ENCODE measurements at regions not wholly inside any gene's neighbourhood (a gene's known extent, or its start where the extent isn't known, plus 50 kb on each side); places are given as distances from the start of the nearest gene placed in this dataset.

DNA sequence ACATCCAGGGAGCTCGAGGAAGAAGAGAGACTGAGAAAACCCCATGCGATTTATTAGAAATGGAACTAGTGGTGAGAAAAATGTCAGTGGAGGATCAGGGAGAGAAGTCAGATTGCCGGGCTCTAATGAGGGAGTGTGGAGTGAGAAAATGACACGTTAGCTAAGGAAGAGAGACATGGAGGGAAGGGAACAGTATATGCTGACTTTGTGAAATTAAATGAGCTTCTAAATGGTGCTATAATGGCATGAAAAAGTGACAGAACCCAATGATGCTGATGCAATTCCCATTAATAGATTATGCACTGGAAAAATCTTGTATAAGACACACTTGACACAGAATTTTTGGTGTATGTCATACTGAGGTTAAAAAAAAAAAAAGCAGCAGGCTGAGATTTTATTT lies 112.6 kb downstream of the HSPH1 start:
- DNase-seq, result no peak

- DNase-seq, result no peak
Observed at GRCh38 chr13:31048521-31048920, 113.2 kb downstream of the HSPH1 start.

DNA sequence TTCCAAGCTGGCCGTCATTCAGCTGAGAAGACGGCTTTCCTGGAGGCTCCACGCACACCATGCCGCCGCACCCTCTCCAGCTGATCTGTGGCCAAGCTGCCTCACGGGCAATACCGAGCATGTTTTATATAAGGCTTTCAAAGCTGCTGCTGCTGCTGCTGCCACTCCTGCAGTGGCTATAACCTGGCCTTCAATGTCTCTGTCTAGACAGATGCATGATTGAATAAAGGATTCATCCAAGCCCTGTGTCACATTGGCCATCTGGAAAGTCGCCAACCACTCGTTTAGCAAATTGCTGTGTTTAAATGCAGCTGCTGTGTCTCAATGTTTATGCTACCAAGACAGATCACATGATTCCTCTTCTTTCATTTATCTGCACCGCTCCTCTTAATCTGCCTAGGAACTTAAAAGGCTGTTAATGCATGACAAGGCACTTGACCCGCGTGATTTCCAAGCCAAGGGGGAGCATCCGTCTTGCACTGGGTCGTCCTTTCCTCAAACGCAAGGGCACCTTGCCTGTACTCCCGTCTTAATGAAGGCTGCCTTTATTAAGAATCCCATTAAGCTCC lies 114.3 kb downstream of the TEX26 start:
- DNase-seq, result peak; percentile 72

GRCh38 chr13:31045286-31046081 lies 113.0 kb downstream of the TEX26 start:
- DNase-seq, result no peak

GRCh38 chr13:31044364-31045285 lies 112.2 kb downstream of the TEX26 start:
- DNase-seq, result peak; percentile 66

DNA sequence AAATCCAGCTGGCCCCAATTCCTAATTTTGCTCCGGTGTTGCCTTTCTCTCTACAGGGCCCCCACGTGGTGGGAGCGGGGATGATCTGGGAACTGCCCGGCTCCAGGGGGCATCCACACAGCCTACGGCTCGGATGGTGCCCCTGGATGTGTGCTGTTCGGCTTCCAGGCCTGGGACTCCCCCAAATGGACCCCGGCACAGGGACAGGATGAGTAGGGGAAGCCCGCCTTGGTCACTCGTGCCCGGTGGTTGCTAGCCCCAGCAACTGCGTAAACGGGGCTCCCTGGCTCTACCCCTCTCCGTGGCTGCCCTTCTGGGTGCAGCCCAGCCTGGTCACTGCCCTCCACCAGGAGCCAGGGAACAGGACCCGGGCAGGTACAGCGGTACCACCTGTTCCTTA lies 111.5 kb downstream of the TEX26 start:
- no peak for DNase-seq

DNA sequence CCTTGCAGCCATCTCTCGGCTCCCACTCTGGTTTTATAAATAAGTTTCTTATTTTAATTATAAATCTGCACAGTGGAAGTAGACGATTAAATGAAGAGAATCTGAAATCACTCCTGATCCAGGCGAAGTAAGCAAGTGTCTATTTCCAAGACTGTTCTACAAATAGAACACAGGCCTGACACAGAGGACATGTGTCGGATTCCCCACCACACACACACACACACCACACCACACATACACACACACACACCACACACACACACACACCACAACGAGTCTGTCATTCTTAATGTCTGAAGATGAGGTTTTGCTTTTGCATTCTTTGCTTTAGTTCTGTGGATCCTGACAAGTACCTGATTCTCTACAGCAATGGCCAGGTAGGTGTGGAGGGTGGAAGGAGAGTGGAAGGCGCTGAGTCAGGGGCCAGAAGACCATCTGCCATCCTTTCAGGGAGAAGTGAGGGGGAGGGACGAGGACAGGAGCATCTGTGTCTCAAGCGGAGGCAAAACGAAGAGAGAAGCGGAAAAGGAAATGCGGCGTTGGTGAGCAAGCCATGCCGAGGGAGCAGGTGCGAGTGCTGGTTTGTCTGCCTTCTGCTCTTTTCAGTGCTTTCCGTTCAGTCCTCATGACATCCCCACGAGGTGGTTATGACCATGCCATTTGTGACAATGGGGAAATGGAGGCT lies 110.2 kb downstream of the TEX26 start:
- DNase-seq, result no peak

DNA sequence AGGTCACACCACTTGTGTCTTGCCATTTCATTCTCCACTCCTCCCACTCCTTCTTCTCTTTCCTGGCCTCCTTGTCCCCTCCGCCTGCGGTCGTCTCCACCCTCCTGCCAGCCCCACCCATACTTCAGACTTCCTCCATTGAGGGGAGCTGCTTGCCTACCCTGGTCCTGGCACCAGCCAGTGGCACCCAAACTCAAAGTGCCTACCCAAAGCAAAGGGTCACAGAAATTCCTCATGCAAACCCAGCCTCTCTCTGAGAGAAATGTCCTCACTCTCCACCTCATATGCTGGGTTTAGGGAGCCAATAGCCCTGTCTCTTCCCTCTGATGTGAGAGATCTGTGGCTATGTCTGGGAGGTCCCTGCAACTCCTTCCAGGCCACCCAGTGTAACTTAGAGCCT lies 109.6 kb downstream of the TEX26 start:
- DNase-seq, result no peak

- DNase-seq, result no peak
Observed at GRCh38 chr13:31038834-31039552, 106.5 kb downstream of the TEX26 start.

GRCh38 chr13:31037874-31038500 lies 105.5 kb downstream of the TEX26 start:
- DNase-seq, result no peak

GRCh38 chr13:31036731-31037695 lies 104.6 kb downstream of the TEX26 start:
- no peak for DNase-seq

DNA sequence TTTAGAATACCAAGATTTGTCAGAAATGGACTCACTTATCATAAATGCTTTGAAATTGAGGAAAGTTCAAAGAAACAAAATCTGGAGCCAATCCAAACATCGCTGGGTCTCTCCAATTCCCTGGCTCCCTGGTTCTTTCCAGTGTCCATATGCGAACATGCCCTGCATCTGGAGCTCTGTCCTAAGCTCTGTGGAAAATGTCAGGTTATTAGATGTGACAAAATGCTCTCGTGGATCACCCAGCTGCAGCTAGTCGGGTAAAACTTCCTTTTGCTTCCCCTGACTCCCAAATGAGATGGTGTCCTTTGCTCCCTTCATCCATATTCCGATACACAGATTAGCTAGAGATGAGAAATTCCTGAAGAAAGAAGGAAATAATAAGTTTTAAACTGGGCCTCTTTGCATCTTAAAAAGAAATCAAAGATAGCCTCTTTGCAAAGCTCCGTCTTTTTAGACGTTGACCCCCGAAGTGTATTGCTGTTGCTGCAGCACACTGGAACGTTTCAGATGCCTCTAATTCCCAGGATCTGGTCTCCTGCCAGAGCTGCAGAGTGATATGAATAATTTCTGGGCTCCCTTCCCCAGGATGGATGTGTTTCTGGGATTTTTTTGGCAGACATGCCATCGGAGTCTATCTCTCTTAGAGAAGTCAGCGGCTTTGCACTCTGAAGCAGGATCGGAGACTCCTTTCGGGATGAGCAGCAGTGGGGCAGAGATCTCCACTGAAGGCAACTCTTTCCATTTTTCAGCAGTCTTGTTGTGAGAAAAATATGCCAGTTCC lies 102.9 kb downstream of the TEX26 start:
- DNase-seq, result peak; percentile 59

GRCh38 chr13:31032528-31033113 lies 100.2 kb downstream of the TEX26 start:
- peak; percentile 10 for DNase-seq

DNA sequence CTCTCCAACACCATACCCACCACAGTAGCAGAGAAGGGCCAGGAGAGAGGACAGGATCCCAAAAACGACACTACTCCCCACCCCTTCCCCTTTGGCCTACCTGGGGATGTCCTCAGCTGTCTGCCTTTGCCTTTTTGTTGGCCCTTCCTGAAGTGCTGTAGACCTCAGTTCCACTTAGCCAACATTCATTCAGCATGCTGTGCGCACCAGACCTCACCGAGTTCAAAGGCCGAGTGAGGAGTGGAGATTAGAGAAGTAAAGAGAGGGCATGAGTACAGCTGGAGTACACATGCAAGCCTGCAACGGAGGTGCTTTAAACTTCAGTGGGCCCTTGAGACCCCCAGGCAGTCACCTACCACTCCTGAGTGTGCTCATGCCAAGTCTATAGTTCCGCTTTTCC lies 99.0 kb downstream of the TEX26 start:
- no peak for DNase-seq

GRCh38 chr13:31029102-31029501 lies 96.6 kb downstream of the TEX26 start:
- no peak for DNase-seq

DNA sequence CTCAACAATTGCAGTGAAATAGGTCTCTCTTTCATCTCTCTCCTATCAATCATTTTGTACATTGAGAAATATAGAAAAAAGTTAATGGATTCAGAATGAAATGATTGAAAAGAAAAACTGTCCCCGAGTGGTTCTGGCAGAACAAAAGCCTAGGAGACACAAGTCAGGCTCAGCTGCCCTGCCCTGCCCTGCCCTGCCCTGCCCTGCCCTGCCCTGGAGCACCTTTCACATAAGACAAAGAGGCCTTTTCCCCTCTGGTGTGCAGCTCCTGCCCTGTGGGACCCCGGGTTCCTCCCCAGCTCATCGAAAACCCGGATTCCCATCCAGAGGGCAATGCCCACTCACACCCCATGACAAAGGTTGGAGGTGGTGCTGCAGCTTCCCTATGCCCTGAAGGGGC lies 94.7 kb downstream of the TEX26 start:
- DNase-seq, result no peak

Measured in occipital lobe (tissue), 1 donor.